ENCODE measurements at regions not wholly inside any gene's neighbourhood (a gene's known extent, or its start where the extent isn't known, plus 50 kb on each side); places are given as distances from the start of the nearest gene placed in this dataset.
A peak's percentile ranks its signal among the peaks of the same experiment; 100 is the strongest.

GRCh38 chr2:122636097-122636496 lies 880.6 kb downstream of the TSN start:
- H3K27me3 Mint-ChIP-seq (ENCODE audit: low read depth): peaks cover under 1% of the 10 kb centered on the region
- peaks cover 15% of the 10 kb centered on the region for H3K4me1 Mint-ChIP-seq
- TF ChIP-seq CTCF (IDR thresholded peaks at IDR 0.05; ENCODE audit: unreplicated experiment in 3 of 3): no peak
- H3K9me3 Mint-ChIP-seq: no peaks in the 10 kb centered on the region
- no peaks in the 10 kb centered on the region for H3K36me3 Mint-ChIP-seq (ENCODE audit: low read depth)
- H3K4me3 Mint-ChIP-seq: no peak overlapping the region
- H3K27ac Mint-ChIP-seq: peak overlapping the region in 1 of 3 experiments; percentile 70

GRCh38 chr2:122639176-122639575 lies 883.7 kb downstream of the TSN start:
- Mint-ChIP-seq H3K27ac (no peak overlapping the region), H3K36me3 (ENCODE audit: low read depth) (no peaks in the 10 kb centered on the region), H3K27me3 (ENCODE audit: low read depth) (no peaks in the 10 kb centered on the region), H3K4me1 (peaks cover 20% of the 10 kb centered on the region), H3K9me3 (peaks cover 3% of the 10 kb centered on the region), H3K4me3 (no peak overlapping the region)
- TF ChIP-seq CTCF (IDR thresholded peaks at IDR 0.05; ENCODE audit: unreplicated experiment in 3 of 3): no peak

DNA sequence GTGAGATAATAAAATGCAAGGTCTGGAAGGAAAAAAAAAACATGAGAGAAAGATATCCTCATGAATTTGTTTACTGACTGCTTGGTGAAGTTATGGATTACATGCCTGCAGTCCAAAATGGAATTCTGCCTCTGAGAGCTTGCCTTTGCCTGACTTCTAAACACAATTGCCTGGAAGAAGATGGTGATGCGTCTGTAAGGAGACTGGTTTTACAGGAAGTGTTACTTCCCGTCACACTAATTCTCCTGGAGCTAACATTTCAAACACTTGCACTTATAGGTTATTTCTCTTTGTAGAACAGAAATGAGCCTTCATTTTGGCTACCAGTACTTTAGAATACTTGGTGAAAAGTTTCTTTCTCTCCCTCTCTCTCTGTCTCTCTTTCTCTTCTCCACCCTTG lies 884.3 kb downstream of the TSN start:
- Mint-ChIP-seq H3K27ac (no peak overlapping the region), H3K27me3 (ENCODE audit: low read depth) (no peaks in the 10 kb centered on the region), H3K36me3 (ENCODE audit: low read depth) (no peaks in the 10 kb centered on the region), H3K4me1 (peaks cover 15% of the 10 kb centered on the region), H3K4me3 (no peak overlapping the region), H3K9me3 (peaks cover 3% of the 10 kb centered on the region)
- no peak for TF ChIP-seq CTCF (IDR thresholded peaks at IDR 0.05; ENCODE audit: unreplicated experiment in 3 of 3)

- Mint-ChIP-seq H3K9me3 (peaks cover 3% of the 10 kb centered on the region), H3K36me3 (ENCODE audit: low read depth) (no peaks in the 10 kb centered on the region), H3K4me1 (peaks cover 8% of the 10 kb centered on the region), H3K27me3 (ENCODE audit: low read depth) (no peaks in the 10 kb centered on the region), H3K27ac (peak overlapping the region in 1 of 3 experiments; percentile 60), H3K4me3 (no peak overlapping the region)
- TF ChIP-seq CTCF (IDR thresholded peaks at IDR 0.05; ENCODE audit: unreplicated experiment in 3 of 3): no peak
Observed at GRCh38 chr2:122643725-122644329, 888.4 kb downstream of the TSN start.

DNA sequence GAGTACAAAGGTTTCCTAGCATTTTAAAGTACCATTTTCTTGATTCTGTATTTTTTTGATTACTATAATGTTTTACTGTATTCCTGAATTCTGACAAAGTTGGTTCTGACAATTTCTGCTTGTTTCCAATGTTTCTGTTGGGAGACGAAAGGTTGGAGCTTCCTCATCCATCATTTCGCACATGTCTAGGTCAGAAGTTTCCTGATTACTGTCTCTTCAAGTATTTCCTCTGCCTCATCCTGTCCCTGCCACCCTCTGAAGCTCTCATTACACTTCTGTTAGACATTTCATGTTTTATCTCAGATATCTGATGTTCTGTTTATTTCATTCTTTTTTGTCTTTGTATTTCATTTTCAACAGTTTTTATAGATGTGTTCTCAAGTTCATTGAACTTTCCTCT lies 895.8 kb downstream of the TSN start:
- Mint-ChIP-seq H3K9me3 (no peaks in the 10 kb centered on the region), H3K36me3 (ENCODE audit: low read depth) (no peaks in the 10 kb centered on the region), H3K27me3 (ENCODE audit: low read depth) (no peaks in the 10 kb centered on the region), H3K4me3 (no peak overlapping the region), H3K27ac (no peak overlapping the region), H3K4me1 (peaks cover 4% of the 10 kb centered on the region)
- TF ChIP-seq CTCF (IDR thresholded peaks at IDR 0.05; ENCODE audit: unreplicated experiment in 3 of 3): no peak

GRCh38 chr2:122651780-122652179 lies 896.3 kb downstream of the TSN start:
- H3K9me3 Mint-ChIP-seq: no peaks in the 10 kb centered on the region
- TF ChIP-seq CTCF (IDR thresholded peaks at IDR 0.05; ENCODE audit: unreplicated experiment in 3 of 3): no peak
- no peaks in the 10 kb centered on the region for H3K36me3 Mint-ChIP-seq (ENCODE audit: low read depth)
- peaks cover 4% of the 10 kb centered on the region for H3K4me1 Mint-ChIP-seq
- H3K4me3 Mint-ChIP-seq: no peak overlapping the region
- H3K27me3 Mint-ChIP-seq (ENCODE audit: low read depth): no peaks in the 10 kb centered on the region
- H3K27ac Mint-ChIP-seq: no peak overlapping the region
